ENCODE measurements at regions not wholly inside any gene's neighbourhood (a gene's known extent, or its start where the extent isn't known, plus 50 kb on each side); places are given as distances from the start of the nearest gene placed in this dataset.

GRCh38 chr3:154775821-154776548 lies 304.1 kb upstream of the MME start:
- DNase-seq (no peak), ATAC-seq (no peak)
- intact Hi-C loops (cut with micrococcal nuclease): no loop called here
- no peak overlapping the region for H3K4me3 ChIP-seq (ENCODE audit: low read length)
- no peaks in the 10 kb centered on the region for H3K4me1 Mint-ChIP-seq
- no peaks in the 10 kb centered on the region for H3K27me3 ChIP-seq (ENCODE audit: control insufficient read depth in 2 of 2, insufficient read depth in 2 of 2, low read length in 2 of 2)
- H3K27ac Mint-ChIP-seq: no peak overlapping the region
- H3K9me3 Mint-ChIP-seq: peaks cover 0 to 8% (median 0%) of the 10 kb centered on the region in 11 donors
- ChIA-PET POLR2A (no interaction called here), CTCF (no interaction called here)
- no peaks in the 10 kb centered on the region for H3K9me3 ChIP-seq (ENCODE audit: control insufficient read depth in 2 of 3, low read length in 3 of 3)
- no peaks in the 10 kb centered on the region for H3K4me1 ChIP-seq (ENCODE audit: control insufficient read depth in 2 of 2, insufficient read depth in 2 of 2, low read length in 2 of 2)
- no peaks in the 10 kb centered on the region for H3K36me3 Mint-ChIP-seq
- no peak overlapping the region for H3K27ac ChIP-seq (ENCODE audit: low read depth, low read length)
- H3K36me3 ChIP-seq (ENCODE audit: control insufficient read depth in 2 of 3, insufficient read depth in 3 of 3, low read length in 3 of 3): no peaks in the 10 kb centered on the region
- H3K27me3 Mint-ChIP-seq: peaks cover 0 to 2% (median 0%) of the 10 kb centered on the region in 5 donors
- no peak overlapping the region for H3K4me3 Mint-ChIP-seq

DNA sequence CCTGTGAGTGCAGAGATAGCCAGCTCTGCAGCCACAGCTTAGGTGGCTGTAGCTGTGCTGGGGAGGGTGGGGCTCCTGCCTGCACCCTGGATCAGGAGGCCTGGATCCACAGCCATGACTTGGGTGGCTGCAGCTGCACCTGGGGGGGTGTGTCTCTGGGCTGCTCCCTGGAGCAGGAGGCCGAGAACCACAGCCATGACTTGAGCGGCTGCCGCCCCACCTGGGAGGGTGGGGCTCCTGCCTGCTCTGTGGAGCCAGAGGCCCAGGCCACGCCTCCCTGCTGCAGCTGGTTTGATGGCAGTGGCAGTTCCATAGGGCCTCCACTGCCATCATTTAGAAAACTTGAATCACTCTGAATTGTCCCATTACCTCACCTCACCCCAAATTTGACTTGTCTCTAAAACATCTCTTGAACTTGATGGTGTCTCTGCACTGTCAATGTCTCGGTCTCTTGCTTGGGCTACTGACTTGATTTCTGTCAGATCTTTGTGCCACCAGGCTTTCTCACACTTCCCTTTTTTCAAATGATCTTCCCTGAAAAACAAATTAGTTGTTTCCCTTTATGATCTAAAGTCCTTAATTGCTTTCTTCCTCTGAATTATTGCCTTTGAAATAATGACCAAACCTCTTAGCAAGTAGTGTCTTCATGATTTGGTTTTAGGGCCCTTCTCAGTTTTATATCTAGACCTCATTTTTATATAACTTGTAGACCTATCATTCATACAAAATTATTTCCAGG lies 313.2 kb upstream of the MME start:
- H3K36me3 ChIP-seq (ENCODE audit: control insufficient read depth in 2 of 3, insufficient read depth in 3 of 3, low read length in 3 of 3): no peaks in the 10 kb centered on the region
- no peaks in the 10 kb centered on the region for H3K9me3 ChIP-seq (ENCODE audit: control insufficient read depth in 2 of 3, low read length in 3 of 3)
- H3K4me3 ChIP-seq (ENCODE audit: low read length): no peak overlapping the region
- H3K27ac ChIP-seq (ENCODE audit: low read depth, low read length): no peak overlapping the region
- no peaks in the 10 kb centered on the region for H3K27me3 ChIP-seq (ENCODE audit: control insufficient read depth in 2 of 2, insufficient read depth in 2 of 2, low read length in 2 of 2)
- H3K27me3 Mint-ChIP-seq: no peaks in the 10 kb centered on the region
- no peak overlapping the region for H3K4me3 Mint-ChIP-seq
- intact Hi-C loops (cut with micrococcal nuclease): no loop called here
- H3K36me3 Mint-ChIP-seq: no peaks in the 10 kb centered on the region
- ChIA-PET POLR2A (no interaction called here), CTCF (no interaction called here)
- peaks cover 0 to 3% (median 0%) of the 10 kb centered on the region in 7 donors for H3K4me1 Mint-ChIP-seq
- ATAC-seq (no peak), DNase-seq (no peak)
- peaks cover 0 to 18% (median 4%) of the 10 kb centered on the region in 11 donors for H3K9me3 Mint-ChIP-seq
- no peak overlapping the region for H3K27ac Mint-ChIP-seq
- H3K4me1 ChIP-seq (ENCODE audit: control insufficient read depth in 2 of 2, insufficient read depth in 2 of 2, low read length in 2 of 2): no peaks in the 10 kb centered on the region

DNA sequence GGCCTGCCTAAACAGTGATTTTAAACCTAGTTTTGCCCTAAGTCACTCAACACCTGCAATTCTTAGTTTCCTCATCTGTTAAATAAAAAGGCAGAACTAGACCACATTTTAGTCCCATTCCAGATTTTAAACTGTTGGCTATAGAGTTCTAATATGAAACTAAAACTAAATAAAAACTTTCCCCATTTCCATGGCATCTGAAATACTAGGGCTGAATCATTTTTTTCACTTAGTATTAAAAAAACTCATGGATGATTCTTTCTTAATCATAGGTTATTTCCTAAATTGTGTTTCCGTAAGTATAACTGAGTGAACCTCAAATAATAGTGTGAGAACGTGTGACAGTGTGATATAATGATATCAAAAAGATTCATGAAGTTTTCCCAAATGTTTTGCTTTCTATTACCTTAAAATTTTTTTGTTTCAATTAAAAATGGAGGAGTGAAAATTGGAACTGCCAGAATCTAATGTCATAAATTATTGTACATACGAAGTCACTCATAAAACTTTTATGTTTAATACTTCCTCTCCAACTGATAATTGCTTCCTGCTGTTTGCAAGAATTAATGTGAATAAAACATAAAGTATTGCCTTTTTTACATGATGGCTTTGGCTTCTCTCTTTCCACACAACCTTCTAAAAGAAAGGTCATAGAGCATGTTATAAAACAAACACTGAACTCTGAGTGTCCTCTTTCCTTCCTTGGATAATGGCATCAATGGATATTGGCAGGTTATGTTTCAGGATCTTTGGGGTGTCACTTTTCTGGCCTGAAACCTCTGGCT lies 315.1 kb upstream of the MME start:
- POLR2A ChIA-PET: no interaction called here
- no peak overlapping the region for H3K4me3 ChIP-seq (ENCODE audit: low read length)
- peaks cover 0 to 3% (median 0%) of the 10 kb centered on the region in 7 donors for H3K4me1 Mint-ChIP-seq
- no peaks in the 10 kb centered on the region for H3K36me3 ChIP-seq (ENCODE audit: control insufficient read depth in 2 of 3, insufficient read depth in 3 of 3, low read length in 3 of 3)
- H3K4me1 ChIP-seq (ENCODE audit: control insufficient read depth in 2 of 2, insufficient read depth in 2 of 2, low read length in 2 of 2): no peaks in the 10 kb centered on the region
- H3K27ac ChIP-seq (ENCODE audit: low read depth, low read length): no peak overlapping the region
- peaks cover 0 to 18% (median 3%) of the 10 kb centered on the region in 11 donors for H3K9me3 Mint-ChIP-seq
- H3K27me3 ChIP-seq (ENCODE audit: control insufficient read depth in 2 of 2, insufficient read depth in 2 of 2, low read length in 2 of 2): no peaks in the 10 kb centered on the region
- H3K4me3 Mint-ChIP-seq: no peak overlapping the region
- intact Hi-C loops (cut with micrococcal nuclease): no loop called here
- H3K27me3 Mint-ChIP-seq: no peaks in the 10 kb centered on the region
- ATAC-seq (no peak), DNase-seq (no peak)
- no peaks in the 10 kb centered on the region for H3K9me3 ChIP-seq (ENCODE audit: control insufficient read depth in 2 of 3, low read length in 3 of 3)
- no peak overlapping the region for H3K27ac Mint-ChIP-seq
- no peaks in the 10 kb centered on the region for H3K36me3 Mint-ChIP-seq
- CTCF ChIA-PET: no interaction called here

- DNase-seq (no peak), ATAC-seq (no peak)
- no peak overlapping the region for H3K27ac Mint-ChIP-seq
- H3K4me3 Mint-ChIP-seq: no peak overlapping the region
- H3K27me3 Mint-ChIP-seq: no peaks in the 10 kb centered on the region
- Histone ChIP-seq H3K4me1 (ENCODE audit: control insufficient read depth in 2 of 2, insufficient read depth in 2 of 2, low read length in 2 of 2) (no peaks in the 10 kb centered on the region), H3K9me3 (ENCODE audit: control insufficient read depth in 2 of 3, low read length in 3 of 3) (no peaks in the 10 kb centered on the region), H3K36me3 (ENCODE audit: control insufficient read depth in 2 of 3, insufficient read depth in 3 of 3, low read length in 3 of 3) (no peaks in the 10 kb centered on the region), H3K27me3 (ENCODE audit: control insufficient read depth in 2 of 2, insufficient read depth in 2 of 2, low read length in 2 of 2) (peaks cover 0 to 3% of the 10 kb centered on the region in 2 donors), H3K4me3 (ENCODE audit: low read length) (no peak overlapping the region), H3K27ac (ENCODE audit: low read depth, low read length) (no peak overlapping the region)
- H3K9me3 Mint-ChIP-seq: peaks cover 0 to 11% (median 0%) of the 10 kb centered on the region in 11 donors
- ChIA-PET POLR2A (no interaction called here), CTCF (no interaction called here)
- intact Hi-C loops (cut with micrococcal nuclease): no loop called here
- no peaks in the 10 kb centered on the region for H3K36me3 Mint-ChIP-seq
- peaks cover 0 to 3% (median 0%) of the 10 kb centered on the region in 7 donors for H3K4me1 Mint-ChIP-seq
Measured at GRCh38 chr3:154762486-154762885, 317.6 kb upstream of the MME start.

DNA sequence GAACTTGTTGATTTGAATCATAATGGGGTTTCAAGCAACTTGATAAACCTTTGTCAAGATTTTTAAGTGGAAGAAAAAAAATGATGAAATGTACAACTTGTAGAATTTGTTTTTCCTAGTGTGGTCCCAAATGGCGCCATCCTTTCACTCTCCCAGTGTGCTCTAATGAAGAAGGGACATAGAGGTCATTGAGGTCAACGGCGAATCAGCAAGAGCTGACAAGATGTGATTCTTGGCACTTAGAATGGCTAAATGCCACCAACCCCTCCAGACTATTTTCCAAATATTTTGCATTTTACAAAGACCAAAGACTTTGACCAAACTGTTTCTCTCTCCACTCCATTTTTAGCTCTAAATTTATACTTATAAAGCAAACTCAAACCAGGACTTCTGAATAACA lies 320.2 kb upstream of the MME start:
- H3K9me3 Mint-ChIP-seq: peaks cover 0 to 7% (median 0%) of the 10 kb centered on the region in 11 donors
- intact Hi-C loops (cut with micrococcal nuclease): no loop called here
- ATAC-seq (no peak), DNase-seq (no peak)
- H3K36me3 Mint-ChIP-seq: no peaks in the 10 kb centered on the region
- peaks cover 0 to 3% of the 10 kb centered on the region in 2 donors for H3K27me3 ChIP-seq (ENCODE audit: control insufficient read depth in 2 of 2, insufficient read depth in 2 of 2, low read length in 2 of 2)
- H3K4me1 ChIP-seq (ENCODE audit: control insufficient read depth in 2 of 2, insufficient read depth in 2 of 2, low read length in 2 of 2): no peaks in the 10 kb centered on the region
- no peak overlapping the region for H3K27ac Mint-ChIP-seq
- H3K27ac ChIP-seq (ENCODE audit: low read depth, low read length): no peak overlapping the region
- POLR2A ChIA-PET: no interaction called here
- H3K27me3 Mint-ChIP-seq: no peaks in the 10 kb centered on the region
- CTCF ChIA-PET: no interaction called here
- H3K36me3 ChIP-seq (ENCODE audit: control insufficient read depth in 2 of 3, insufficient read depth in 3 of 3, low read length in 3 of 3): no peaks in the 10 kb centered on the region
- no peaks in the 10 kb centered on the region for H3K4me1 Mint-ChIP-seq
- no peaks in the 10 kb centered on the region for H3K9me3 ChIP-seq (ENCODE audit: control insufficient read depth in 2 of 3, low read length in 3 of 3)
- H3K4me3 Mint-ChIP-seq: no peak overlapping the region
- no peak overlapping the region for H3K4me3 ChIP-seq (ENCODE audit: low read length)

DNA sequence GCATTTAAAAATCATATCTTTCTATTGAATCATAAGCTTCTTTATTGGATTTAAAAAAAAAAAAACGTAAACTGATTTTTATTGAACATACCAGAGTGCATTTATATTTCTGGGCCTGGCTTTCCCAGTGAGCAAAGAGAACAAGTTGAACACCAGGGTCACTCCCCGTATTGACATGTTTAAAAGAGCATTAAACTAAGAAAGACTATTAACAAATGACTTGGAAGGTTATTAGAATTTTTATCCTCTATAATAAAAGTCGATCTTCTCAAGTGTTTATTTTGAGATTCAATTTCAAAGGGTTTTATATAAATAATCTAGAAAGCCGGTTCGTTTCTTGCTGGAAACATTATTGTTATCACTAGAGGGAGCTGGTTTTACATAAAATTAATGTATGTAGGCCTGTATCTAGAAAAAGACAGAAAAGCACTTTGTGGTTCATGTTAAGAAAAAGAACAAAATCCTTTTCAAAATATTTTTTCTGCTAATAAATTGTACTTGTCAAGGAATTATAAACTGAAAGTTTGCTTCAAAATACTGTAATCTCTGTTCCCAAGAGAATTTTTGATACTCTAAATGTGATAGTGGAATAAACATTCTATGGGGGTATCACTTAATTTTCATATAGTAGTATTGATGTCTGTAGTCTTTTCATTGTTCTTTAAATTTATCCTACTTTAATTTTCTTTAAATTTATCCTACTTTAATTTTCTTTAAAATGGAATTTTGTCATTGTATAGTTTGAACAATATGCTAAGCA lies 321.8 kb upstream of the MME start:
- peaks cover 0 to 3% of the 10 kb centered on the region in 2 donors for H3K27me3 ChIP-seq (ENCODE audit: control insufficient read depth in 2 of 2, insufficient read depth in 2 of 2, low read length in 2 of 2)
- DNase-seq: no peak
- no peaks in the 10 kb centered on the region for H3K36me3 ChIP-seq (ENCODE audit: control insufficient read depth in 2 of 3, insufficient read depth in 3 of 3, low read length in 3 of 3)
- intact Hi-C loops (cut with micrococcal nuclease): no loop called here
- Mint-ChIP-seq H3K36me3 (no peaks in the 10 kb centered on the region), H3K27ac (no peak overlapping the region), H3K4me3 (no peak overlapping the region), H3K27me3 (no peaks in the 10 kb centered on the region), H3K9me3 (peaks cover 0 to 7% (median 0%) of the 10 kb centered on the region in 11 donors), H3K4me1 (no peaks in the 10 kb centered on the region)
- no peak for ATAC-seq
- H3K27ac ChIP-seq (ENCODE audit: low read depth, low read length): no peak overlapping the region
- ChIA-PET POLR2A (no interaction called here), CTCF (no interaction called here)
- no peaks in the 10 kb centered on the region for H3K4me1 ChIP-seq (ENCODE audit: control insufficient read depth in 2 of 2, insufficient read depth in 2 of 2, low read length in 2 of 2)
- H3K9me3 ChIP-seq (ENCODE audit: control insufficient read depth in 2 of 3, low read length in 3 of 3): no peaks in the 10 kb centered on the region
- H3K4me3 ChIP-seq (ENCODE audit: low read length): no peak overlapping the region
